Retina (tissue), 1 donor: ENCODE measurements at regions not wholly inside any gene's neighbourhood (a gene's known extent, or its start where the extent isn't known, plus 50 kb on each side); places are given as distances from the start of the nearest gene placed in this dataset.

ENCODE experiments used
- DNase-seq: peaks from one replicate; pipeline ENCODE4 v3.0.0-alpha.2; 2016

- peak; percentile 33 for DNase-seq
These were observed 68.6 kb upstream of the FOXA2 start for GRCh38 chr20:22652681-22653588.

GRCh38 chr20:22653658-22654642 lies 69.6 kb upstream of the FOXA2 start:
- DNase-seq = no peak

GRCh38 chr20:22663528-22664025 lies 79.2 kb upstream of the FOXA2 start:
- no peak for DNase-seq

- DNase-seq = no peak
These were observed 82.8 kb upstream of the FOXA2 start for GRCh38 chr20:22667198-22667597.

GRCh38 chr20:22672191-22672590 lies 87.8 kb upstream of the FOXA2 start:
- no peak for DNase-seq

- DNase-seq = no peak
These were observed 89.1 kb upstream of the FOXA2 start for GRCh38 chr20:22673467-22673866.

GRCh38 chr20:22675341-22675740 lies 91.0 kb upstream of the FOXA2 start:
- no peak for DNase-seq

- DNase-seq = no peak
These were observed 94.3 kb upstream of the FOXA2 start for GRCh38 chr20:22678678-22679077.

GRCh38 chr20:22679197-22679596 lies 94.8 kb upstream of the FOXA2 start:
- DNase-seq = no peak

GRCh38 chr20:22680031-22680740 lies 95.8 kb upstream of the FOXA2 start:
- no peak for DNase-seq

- no peak for DNase-seq
These were observed 97.3 kb upstream of the FOXA2 start for GRCh38 chr20:22681591-22682248.

GRCh38 chr20:22682381-22682780 lies 98.0 kb upstream of the FOXA2 start:
- DNase-seq = no peak

GRCh38 chr20:22684072-22684762 lies 99.8 kb upstream of the FOXA2 start:
- DNase-seq = peak; percentile 87

- no peak for DNase-seq
These were observed 100.5 kb upstream of the FOXA2 start for GRCh38 chr20:22684763-22685443.

GRCh38 chr20:22686097-22686496 lies 101.7 kb upstream of the FOXA2 start:
- DNase-seq = peak; percentile 73

GRCh38 chr20:22687676-22688349 lies 103.4 kb upstream of the FOXA2 start:
- DNase-seq = no peak

GRCh38 chr20:22688485-22688884 lies 104.1 kb upstream of the FOXA2 start:
- no peak for DNase-seq

GRCh38 chr20:22689266-22689665 lies 104.9 kb upstream of the FOXA2 start:
- no peak for DNase-seq

- DNase-seq = no peak
These were observed 105.6 kb upstream of the FOXA2 start for GRCh38 chr20:22690000-22690399.

- no peak for DNase-seq
These were observed 106.3 kb upstream of the FOXA2 start for GRCh38 chr20:22690616-22691179.
